ENCODE measurements at regions not wholly inside any gene's neighbourhood (a gene's known extent, or its start where the extent isn't known, plus 50 kb on each side); places are given as distances from the start of the nearest gene placed in this dataset.

GRCh38 chr22:49257551-49257961 lies 570.1 kb downstream of the BRD1 start:
- Mint-ChIP-seq H3K36me3 (ENCODE audit: low read depth) (peaks cover 9% of the 10 kb centered on the region; the same call in 2 of the 3 replicates), H3K4me1 (no peaks in the 10 kb centered on the region; the same call in 1 of the 3 replicates), H3K4me3 (no peak overlapping the region), H3K27ac (no peak overlapping the region), H3K9me3 (peaks cover 11% of the 10 kb centered on the region), H3K27me3 (ENCODE audit: insufficient read depth, low read depth, poor library complexity) (peaks cover 8% of the 10 kb centered on the region)
- Histone ChIP-seq H3K27ac (ENCODE audit: low read depth) (no peak overlapping the region), H3F3A (replicated peaks; ENCODE audit: low read depth) (no peaks in the 10 kb centered on the region), H3K9me2 (ENCODE audit: insufficient read depth) (no peaks in the 10 kb centered on the region), H3K36me3 (ENCODE audit: insufficient read depth) (0 out of 2 replicates have a peak, but pooled peaks cover 3% of the 10 kb centered on the region), H3K4me3 (no peak overlapping the region), H3K79me2 (replicated peaks; ENCODE audit: insufficient read depth) (no peaks in the 10 kb centered on the region), H2AFZ (no peak overlapping the region), H3K27me3 (ENCODE audit: insufficient read depth) (no peaks in the 10 kb centered on the region), H4K20me1 (replicated peaks; ENCODE audit: insufficient read depth) (no peaks in the 10 kb centered on the region), H3K4me1 (ENCODE audit: insufficient read depth) (no peaks in the 10 kb centered on the region), H3K4me2 (no peak overlapping the region)
- DNase-seq (ENCODE audit: low spot score) = no peak
- ATAC-seq = no peak
- TF ChIP-seq, protein P1, sequence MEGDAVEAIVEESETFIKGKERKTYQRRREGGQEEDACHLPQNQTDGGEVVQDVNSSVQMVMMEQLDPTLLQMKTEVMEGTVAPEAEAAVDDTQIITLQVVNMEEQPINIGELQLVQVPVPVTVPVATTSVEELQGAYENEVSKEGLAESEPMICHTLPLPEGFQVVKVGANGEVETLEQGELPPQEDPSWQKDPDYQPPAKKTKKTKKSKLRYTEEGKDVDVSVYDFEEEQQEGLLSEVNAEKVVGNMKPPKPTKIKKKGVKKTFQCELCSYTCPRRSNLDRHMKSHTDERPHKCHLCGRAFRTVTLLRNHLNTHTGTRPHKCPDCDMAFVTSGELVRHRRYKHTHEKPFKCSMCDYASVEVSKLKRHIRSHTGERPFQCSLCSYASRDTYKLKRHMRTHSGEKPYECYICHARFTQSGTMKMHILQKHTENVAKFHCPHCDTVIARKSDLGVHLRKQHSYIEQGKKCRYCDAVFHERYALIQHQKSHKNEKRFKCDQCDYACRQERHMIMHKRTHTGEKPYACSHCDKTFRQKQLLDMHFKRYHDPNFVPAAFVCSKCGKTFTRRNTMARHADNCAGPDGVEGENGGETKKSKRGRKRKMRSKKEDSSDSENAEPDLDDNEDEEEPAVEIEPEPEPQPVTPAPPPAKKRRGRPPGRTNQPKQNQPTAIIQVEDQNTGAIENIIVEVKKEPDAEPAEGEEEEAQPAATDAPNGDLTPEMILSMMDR (conservative IDR thresholded peaks at IDR 0.05; ENCODE audit: low read depth in 2 of 2) = no peak
- TF ChIP-seq NANOG (IDR thresholded peaks at IDR 0.05; ENCODE audit: borderline replicate concordance) = no peak

- no peaks in the 10 kb centered on the region for H3K9me2 ChIP-seq (ENCODE audit: insufficient read depth)
Observed at GRCh38 chr22:49255741-49256318, 571.8 kb downstream of the BRD1 start.

More at GRCh38 chr22:49255741-49256318, 571.8 kb downstream of the BRD1 start:
- Histone ChIP-seq H3K36me3 (ENCODE audit: insufficient read depth) (0 out of 2 replicates have a peak, but pooled peaks cover 3% of the 10 kb centered on the region), H2AFZ (no peak overlapping the region), H3K4me2 (no peak overlapping the region), H4K20me1 (replicated peaks; ENCODE audit: insufficient read depth) (no peaks in the 10 kb centered on the region), H3K4me1 (ENCODE audit: insufficient read depth) (no peaks in the 10 kb centered on the region), H3K27ac (ENCODE audit: low read depth) (no peak overlapping the region), H3F3A (replicated peaks; ENCODE audit: low read depth) (no peaks in the 10 kb centered on the region), H3K4me3 (no peak overlapping the region), H3K79me2 (replicated peaks; ENCODE audit: insufficient read depth) (no peaks in the 10 kb centered on the region), H3K27me3 (ENCODE audit: insufficient read depth) (no peaks in the 10 kb centered on the region)
- no peaks in the 10 kb centered on the region; the same call in 2 of the 3 replicates for H3K4me1 Mint-ChIP-seq
- H3K36me3 Mint-ChIP-seq (ENCODE audit: low read depth) = peaks cover 9% of the 10 kb centered on the region; the same call in 2 of the 3 replicates
- H3K27me3 Mint-ChIP-seq (ENCODE audit: insufficient read depth, low read depth, poor library complexity) = peaks cover 5% of the 10 kb centered on the region
- TF ChIP-seq STAT1 (IDR thresholded peaks at IDR 0.05; ENCODE audit: unreplicated experiment) = no peak
- no peak for TF ChIP-seq JUNB (IDR thresholded peaks at IDR 0.05; ENCODE audit: unreplicated experiment)
- TF ChIP-seq CREB1 (CRISPR knock-in tag; IDR thresholded peaks at IDR 0.05; ENCODE audit: low read depth) = no peak
- no peak for TF ChIP-seq NANOG (IDR thresholded peaks at IDR 0.05; ENCODE audit: borderline replicate concordance)
- TF ChIP-seq ZNF114 (CRISPR knock-in tag; IDR thresholded peaks at IDR 0.05) = no peak
- TF ChIP-seq, protein P1 (conservative IDR thresholded peaks at IDR 0.05; ENCODE audit: low read depth in 2 of 2) = no peak
- TF ChIP-seq ZNF331 (CRISPR knock-in tag; IDR thresholded peaks at IDR 0.05; ENCODE audit: low read depth) = no peak
- no peak for TF ChIP-seq EZH2phosphoT487 (IDR thresholded peaks at IDR 0.05; ENCODE audit: unreplicated experiment)
- no peak for TF ChIP-seq POLR2AphosphoS5 (IDR thresholded peaks at IDR 0.05; ENCODE audit: low read depth)
- TF ChIP-seq, protein P2, sequence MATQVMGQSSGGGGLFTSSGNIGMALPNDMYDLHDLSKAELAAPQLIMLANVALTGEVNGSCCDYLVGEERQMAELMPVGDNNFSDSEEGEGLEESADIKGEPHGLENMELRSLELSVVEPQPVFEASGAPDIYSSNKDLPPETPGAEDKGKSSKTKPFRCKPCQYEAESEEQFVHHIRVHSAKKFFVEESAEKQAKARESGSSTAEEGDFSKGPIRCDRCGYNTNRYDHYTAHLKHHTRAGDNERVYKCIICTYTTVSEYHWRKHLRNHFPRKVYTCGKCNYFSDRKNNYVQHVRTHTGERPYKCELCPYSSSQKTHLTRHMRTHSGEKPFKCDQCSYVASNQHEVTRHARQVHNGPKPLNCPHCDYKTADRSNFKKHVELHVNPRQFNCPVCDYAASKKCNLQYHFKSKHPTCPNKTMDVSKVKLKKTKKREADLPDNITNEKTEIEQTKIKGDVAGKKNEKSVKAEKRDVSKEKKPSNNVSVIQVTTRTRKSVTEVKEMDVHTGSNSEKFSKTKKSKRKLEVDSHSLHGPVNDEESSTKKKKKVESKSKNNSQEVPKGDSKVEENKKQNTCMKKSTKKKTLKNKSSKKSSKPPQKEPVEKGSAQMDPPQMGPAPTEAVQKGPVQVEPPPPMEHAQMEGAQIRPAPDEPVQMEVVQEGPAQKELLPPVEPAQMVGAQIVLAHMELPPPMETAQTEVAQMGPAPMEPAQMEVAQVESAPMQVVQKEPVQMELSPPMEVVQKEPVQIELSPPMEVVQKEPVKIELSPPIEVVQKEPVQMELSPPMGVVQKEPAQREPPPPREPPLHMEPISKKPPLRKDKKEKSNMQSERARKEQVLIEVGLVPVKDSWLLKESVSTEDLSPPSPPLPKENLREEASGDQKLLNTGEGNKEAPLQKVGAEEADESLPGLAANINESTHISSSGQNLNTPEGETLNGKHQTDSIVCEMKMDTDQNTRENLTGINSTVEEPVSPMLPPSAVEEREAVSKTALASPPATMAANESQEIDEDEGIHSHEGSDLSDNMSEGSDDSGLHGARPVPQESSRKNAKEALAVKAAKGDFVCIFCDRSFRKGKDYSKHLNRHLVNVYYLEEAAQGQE (IDR thresholded peaks at IDR 0.05; ENCODE audit: unreplicated experiment) = no peak
- TF ChIP-seq, protein P3, sequence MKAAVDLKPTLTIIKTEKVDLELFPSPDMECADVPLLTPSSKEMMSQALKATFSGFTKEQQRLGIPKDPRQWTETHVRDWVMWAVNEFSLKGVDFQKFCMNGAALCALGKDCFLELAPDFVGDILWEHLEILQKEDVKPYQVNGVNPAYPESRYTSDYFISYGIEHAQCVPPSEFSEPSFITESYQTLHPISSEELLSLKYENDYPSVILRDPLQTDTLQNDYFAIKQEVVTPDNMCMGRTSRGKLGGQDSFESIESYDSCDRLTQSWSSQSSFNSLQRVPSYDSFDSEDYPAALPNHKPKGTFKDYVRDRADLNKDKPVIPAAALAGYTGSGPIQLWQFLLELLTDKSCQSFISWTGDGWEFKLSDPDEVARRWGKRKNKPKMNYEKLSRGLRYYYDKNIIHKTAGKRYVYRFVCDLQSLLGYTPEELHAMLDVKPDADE (IDR thresholded peaks at IDR 0.05) = no peak
- TF ChIP-seq EZH2 (IDR thresholded peaks at IDR 0.05; ENCODE audit: low read depth, unreplicated experiment) = no peak
- ATAC-seq (no peak), DNase-seq (ENCODE audit: low spot score) (no peak)
- no peak overlapping the region for H3K27ac Mint-ChIP-seq
- H3K4me3 Mint-ChIP-seq = no peak overlapping the region
- peaks cover 13% of the 10 kb centered on the region for H3K9me3 Mint-ChIP-seq

All from GM23338 (cell line).